GM12878 (cell line): ENCODE measurements at regions not wholly inside any gene's neighbourhood (a gene's known extent, or its start where the extent isn't known, plus 50 kb on each side); places are given as distances from the start of the nearest gene placed in this dataset.

Experiments used
- ATAC-seq: fragments of 200-7000 bp; cut with Tn5 transposase; 3 replicates; pipeline ENCODE4 v1.9.1; 2020; ENCODE audit warnings: mild to moderate bottlenecking, moderate library complexity
- BruUV-seq: library from RNA; stranded (reverse); fragments of 400-500 nt; replicated peaks from 2 replicates; lab custom pipeline; 2021; lab: Mats Ljungman, UMichigan
- CTCF ChIA-PET: fragments of 300-600 bp; sonication (Branson Sonifier 250); formaldehyde crosslinking; extraction: SDS; loops from one replicate; lab custom pipeline; 2021; ENCODE audit warnings: inconsistent platforms; lab: Yijun Ruan, JAX
- POLR2A ChIA-PET: fragments of 350-600 bp; formaldehyde crosslinking; extraction: SDS; loops from one replicate; lab custom pipeline; 2021; ENCODE audit warnings: inconsistent platforms; lab: Charles Lee
- RAD21 ChIA-PET: fragments of 300-600 bp; sonication (Branson Sonifier 250); formaldehyde crosslinking; loops from one replicate; lab custom pipeline; 2023; ENCODE audit warnings: antibody characterized with exemption; ENCODE audit not compliant: unreplicated experiment; lab: Charles Lee
- SMC1A ChIA-PET: fragments of 300-600 bp; sonication (Branson Sonifier 250); formaldehyde crosslinking; loops from one replicate; lab custom pipeline; 2023; ENCODE audit not compliant: unreplicated experiment, uncharacterized antibody; lab: Charles Lee
- DNase-seq: peaks from one replicate; pipeline ENCODE4 v3.0.0-alpha.2; 2011; ENCODE audit warnings: low read depth, low spot score
- FAIRE-seq: peaks from 3 replicates; lab custom pipeline; 2011; peaks lifted over from hg19 to GRCh38; lab: Jason Lieb, UNC
- H2AFZ ChIP-seq: 2 replicates; pipeline ENCODE4 v1.6.0; 2011; ENCODE audit warnings: low read depth, low read length, control low read depth; ENCODE audit not compliant: control insufficient read depth
- H3K27ac ChIP-seq: 2 replicates; pipeline ENCODE4 v1.5.1; 2011; ENCODE audit warnings: control low read depth; ENCODE audit not compliant: control insufficient read depth, insufficient read depth
- H3K27me3 ChIP-seq, 2 experiments: replicated peaks in 1 of 2; 2 replicates each; pipeline versions ENCODE4 v1.6.0 to v1.6.1; 2011; ENCODE audit warnings: low read length in 1 of 2; ENCODE audit not compliant: control insufficient read depth in 2 of 2, insufficient read depth in 2 of 2
- H3K36me3 ChIP-seq, 2 experiments: 2 replicates each; pipeline ENCODE4 v1.5.1; 2011; ENCODE audit warnings: low read length in 1 of 2; ENCODE audit not compliant: control insufficient read depth in 2 of 2, insufficient read depth in 2 of 2
- H3K4me1 ChIP-seq: 2 replicates; pipeline ENCODE4 v1.6.1; 2011; ENCODE audit warnings: mild to moderate bottlenecking, low read length, moderate library complexity, mixed read lengths; ENCODE audit not compliant: control insufficient read depth, insufficient read depth
- H3K4me2 ChIP-seq: 2 replicates; pipeline ENCODE4 v1.6.0; 2011; ENCODE audit warnings: control low read depth; ENCODE audit not compliant: control insufficient read depth, insufficient read depth
- H3K4me3 ChIP-seq: fragments of 200-600 bp; sonication (generic); 2 replicates; pipeline ENCODE4 v1.5.1; 2016
- H3K79me2 ChIP-seq: 2 replicates; pipeline ENCODE4 v1.6.0; 2011; ENCODE audit warnings: low read length; ENCODE audit not compliant: control insufficient read depth, insufficient read depth
- H3K9ac ChIP-seq: 2 replicates; pipeline ENCODE4 v1.8.0; 2011; ENCODE audit warnings: low read length, control low read depth, mixed read lengths; ENCODE audit not compliant: control insufficient read depth, insufficient read depth
- H3K9me3 ChIP-seq: replicated peaks from 3 replicates; pipeline ENCODE4 v1.5.1; 2011; ENCODE audit warnings: mild to moderate bottlenecking, low read length; ENCODE audit not compliant: control insufficient read depth, insufficient read depth
- H4K20me1 ChIP-seq: 2 replicates; pipeline ENCODE4 v1.6.0; 2011; ENCODE audit not compliant: control insufficient read depth, insufficient read depth
- CBFB ChIP-seq: IDR thresholded peaks from 2 replicates; pipeline ENCODE4 v1.6.1; 2016; ENCODE audit warnings: antibody characterized with exemption, low read depth
- CREB1 ChIP-seq: IDR thresholded peaks from 2 replicates; pipeline ENCODE4 v1.6.1; 2012; ENCODE audit warnings: low read depth, mild to moderate bottlenecking, inconsistent platforms
- GABPA ChIP-seq: IDR thresholded peaks from 2 replicates; pipeline ENCODE4 v1.6.1; 2014; ENCODE audit warnings: antibody characterized with exemption, low read depth, mild to moderate bottlenecking, inconsistent platforms
- JUNB ChIP-seq: IDR thresholded peaks from 2 replicates; pipeline ENCODE4 v1.6.1; 2016; ENCODE audit warnings: antibody characterized with exemption, mild to moderate bottlenecking
- PML ChIP-seq: IDR thresholded peaks from 2 replicates; pipeline ENCODE4 v1.6.1; 2012; ENCODE audit warnings: low read length, inconsistent platforms
- RUNX3 ChIP-seq: IDR thresholded peaks from 2 replicates; pipeline ENCODE4 v1.6.1; 2012; ENCODE audit warnings: low read length, inconsistent platforms
- SMAD5 ChIP-seq: IDR thresholded peaks from 2 replicates; pipeline ENCODE4 v1.6.1; 2016; ENCODE audit warnings: antibody characterized with exemption, low read depth
- SRF ChIP-seq, 2 experiments: IDR thresholded peaks; 2 replicates each; pipeline ENCODE4 v1.6.1; 2011; ENCODE audit warnings: low read depth in 2 of 2, low read length in 2 of 2, mild to moderate bottlenecking in 1 of 2, moderate library complexity in 1 of 2
- TCF12 ChIP-seq: IDR thresholded peaks from 2 replicates; pipeline ENCODE4 v1.6.1; 2011; ENCODE audit warnings: low read depth, mild to moderate bottlenecking, low read length
- YBX1 ChIP-seq: fragments of 450-650 bp; IDR thresholded peaks from 2 replicates; pipeline ENCODE4 v1.6.1; 2016; ENCODE audit warnings: antibody characterized with exemption
- ZNF24 ChIP-seq: fragments of 450-650 bp; IDR thresholded peaks from 2 replicates; pipeline ENCODE4 v1.6.1; 2017; ENCODE audit warnings: antibody characterized with exemption, mild to moderate bottlenecking
- WGBS: methylation state at CpG from one replicate; pipeline ENCODE4 v1.1.6; 2016; ENCODE audit warnings: low lambda C conversion rate; ENCODE audit not compliant: insufficient replicate concordance, insufficient coverage; ENCODE audit errors: missing lambda C conversion rate; 5-methylcytosine and 5-hydroxymethylcytosine counted together
- in situ Hi-C: fragments of 300-500 bp; cut with MboI; formaldehyde crosslinking; loops from 9 replicates; pipeline ENCODE4 v1.14.3; 2018; ENCODE audit warnings: mixed read lengths
- intact Hi-C: fragments of 100-400 bp; cut with micrococcal nuclease; formaldehyde crosslinking; loops from one replicate; pipeline ENCODE4 v1.14.2; 2022; ENCODE audit not compliant: unreplicated experiment
- TF ChIP-seq, protein P1 (sequence below): fragments of 450-650 bp; formaldehyde crosslinking; IDR thresholded peaks from 2 replicates; pipeline ENCODE4 v1.5.0; 2022; ENCODE audit warnings: mild to moderate bottlenecking, missing genetic modification characterization

DNA sequence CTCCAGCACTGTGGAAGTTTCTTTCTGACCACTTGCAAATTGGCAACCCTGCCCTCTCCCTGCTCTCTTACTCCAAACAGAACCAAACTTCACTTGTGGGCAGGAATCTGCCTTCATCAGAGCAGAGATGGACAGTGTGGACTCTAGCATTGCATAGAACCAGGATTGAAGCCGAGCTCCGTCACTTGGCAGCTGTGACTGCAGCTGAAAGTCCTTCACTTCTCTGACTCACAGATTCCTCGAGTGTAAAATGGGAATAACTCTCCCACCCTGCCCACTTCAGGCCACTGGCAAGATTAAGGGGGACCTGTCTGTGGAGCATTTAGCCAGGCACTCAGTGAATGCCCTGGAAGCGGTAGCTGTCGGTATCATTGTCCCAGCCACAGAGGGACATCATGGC lies 75.7 kb upstream of the ZBTB40 start:
- in situ Hi-C loops, result no loop called here
- FAIRE-seq (no peak), ATAC-seq (no peak), DNase-seq (no peak)
- Histone ChIP-seq H3K36me3 (no peaks in the 10 kb centered on the region), H3K4me3 (no peak overlapping the region), H3K79me2 (no peaks in the 10 kb centered on the region), H4K20me1 (no peaks in the 10 kb centered on the region), H3K27ac (no peak overlapping the region), H3K9ac (no peak overlapping the region), H3K4me2 (no peak overlapping the region), H3K27me3 (peaks cover 0 to 3% of the 10 kb centered on the region in 2 experiments; a peak in 1 of 4 replicates), H3K9me3 (no peaks in the 10 kb centered on the region; the same call in 2 of the 3 replicates), H3K4me1 (no peaks in the 10 kb centered on the region), H2AFZ (no peak overlapping the region)
- ChIA-PET SMC1A (interaction anchor here (1.0 kb wide), 1 partner anchor 15 kb away, joined by 3 read pairs; no protein-coding TSS in a partner anchor), CTCF (no interaction called here), POLR2A (no interaction called here), RAD21 (no interaction called here)
- TF ChIP-seq CBFB, result no peak
- no peak for TF ChIP-seq SMAD5
- no peak for TF ChIP-seq PML
- no peak for TF ChIP-seq SRF (IDR thresholded peaks at IDR 0.05; ENCODE audit: low read depth in 2 of 2, low read length in 2 of 2)
- no peak for TF ChIP-seq TCF12
- TF ChIP-seq, protein P1, sequence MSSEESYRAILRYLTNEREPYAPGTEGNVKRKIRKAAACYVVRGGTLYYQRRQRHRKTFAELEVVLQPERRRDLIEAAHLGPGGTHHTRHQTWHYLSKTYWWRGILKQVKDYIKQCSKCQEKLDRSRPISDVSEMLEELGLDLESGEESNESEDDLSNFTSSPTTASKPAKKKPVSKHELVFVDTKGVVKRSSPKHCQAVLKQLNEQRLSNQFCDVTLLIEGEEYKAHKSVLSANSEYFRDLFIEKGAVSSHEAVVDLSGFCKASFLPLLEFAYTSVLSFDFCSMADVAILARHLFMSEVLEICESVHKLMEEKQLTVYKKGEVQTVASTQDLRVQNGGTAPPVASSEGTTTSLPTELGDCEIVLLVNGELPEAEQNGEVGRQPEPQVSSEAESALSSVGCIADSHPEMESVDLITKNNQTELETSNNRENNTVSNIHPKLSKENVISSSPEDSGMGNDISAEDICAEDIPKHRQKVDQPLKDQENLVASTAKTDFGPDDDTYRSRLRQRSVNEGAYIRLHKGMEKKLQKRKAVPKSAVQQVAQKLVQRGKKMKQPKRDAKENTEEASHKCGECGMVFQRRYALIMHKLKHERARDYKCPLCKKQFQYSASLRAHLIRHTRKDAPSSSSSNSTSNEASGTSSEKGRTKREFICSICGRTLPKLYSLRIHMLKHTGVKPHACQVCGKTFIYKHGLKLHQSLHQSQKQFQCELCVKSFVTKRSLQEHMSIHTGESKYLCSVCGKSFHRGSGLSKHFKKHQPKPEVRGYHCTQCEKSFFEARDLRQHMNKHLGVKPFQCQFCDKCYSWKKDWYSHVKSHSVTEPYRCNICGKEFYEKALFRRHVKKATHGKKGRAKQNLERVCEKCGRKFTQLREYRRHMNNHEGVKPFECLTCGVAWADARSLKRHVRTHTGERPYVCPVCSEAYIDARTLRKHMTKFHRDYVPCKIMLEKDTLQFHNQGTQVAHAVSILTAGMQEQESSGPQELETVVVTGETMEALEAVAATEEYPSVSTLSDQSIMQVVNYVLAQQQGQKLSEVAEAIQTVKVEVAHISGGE (CRISPR knock-in tag), result no peak
- TF ChIP-seq ZNF24, result no peak
- TF ChIP-seq YBX1, result no peak
- no peak for TF ChIP-seq CREB1
- TF ChIP-seq JUNB, result no peak
- no peak for TF ChIP-seq RUNX3
- TF ChIP-seq GABPA, result no peak
- WGBS, result 61% methylated on average over 5 of the region's 5 CpGs
- BruUV-seq, result no TSS peak
- intact Hi-C loops, result no loop called here
